GM12891 (cell line): ENCODE measurements at regions not wholly inside any gene's neighbourhood (a gene's known extent, or its start where the extent isn't known, plus 50 kb on each side); places are given as distances from the start of the nearest gene placed in this dataset.

Experiments
- POLR2A ChIP-seq: IDR thresholded peaks from 2 replicates; pipeline ENCODE4 v1.6.1; 2011; ENCODE audit warnings: low read depth, low read length, control low read depth
- POLR2AphosphoS5 ChIP-seq: IDR thresholded peaks from 2 replicates; pipeline ENCODE4 v1.6.1; 2011; ENCODE audit warnings: low read depth, low read length, control low read depth
- TAF1 ChIP-seq: IDR thresholded peaks from 2 replicates; pipeline ENCODE4 v1.6.1; 2011; ENCODE audit warnings: low read depth, low read length, control low read depth

- TF ChIP-seq POLR2A: no peak
- no peak for TF ChIP-seq POLR2AphosphoS5
- no peak for TF ChIP-seq TAF1
These were observed 66.0 kb upstream of the VIPR2 start for GRCh38 chr7:159210581-159211235.
